NCI-H1436 (cell line): ENCODE measurements at regions not wholly inside any gene's neighbourhood (a gene's known extent, or its start where the extent isn't known, plus 50 kb on each side); places are given as distances from the start of the nearest gene placed in this dataset.
"Not testable (repeated sequence)": the region's sequence is repeated elsewhere in the genome, so short reads cannot be mapped to it uniquely, and the experiment has no call there.

Source experiments
- DNase-seq: peaks from one replicate; lab custom pipeline; 2025; lab: John Stamatoyannopoulos, UW

- DNase-seq, result not testable (repeated sequence)
These were observed 69.5 kb downstream of the NPIPA7 start for GRCh38 chr16:16448423-16448822.

- DNase-seq, result not testable (repeated sequence)
These were observed 70.8 kb downstream of the NPIPA7 start for GRCh38 chr16:16449712-16450237.

- not testable (repeated sequence) for DNase-seq
These were observed 72.9 kb downstream of the NPIPA7 start for GRCh38 chr16:16451721-16452410.

- DNase-seq, result not testable (repeated sequence)
These were observed 79.6 kb downstream of the NPIPA7 start for GRCh38 chr16:16458579-16458978.

- not testable (repeated sequence) for DNase-seq
These were observed 84.9 kb downstream of the NPIPA7 start for GRCh38 chr16:16463792-16464191.

- not testable (repeated sequence) for DNase-seq
These were observed 110.0 kb downstream of the NPIPA7 start for GRCh38 chr16:16488919-16489318.

GRCh38 chr16:16489466-16489865, 110.5 kb downstream of the NPIPA7 start:
- not testable (repeated sequence) for DNase-seq

- DNase-seq, result not testable (repeated sequence)
These were observed 115.2 kb downstream of the NPIPA7 start for GRCh38 chr16:16494114-16494513.

- DNase-seq, result not testable (repeated sequence)
These were observed 116.1 kb downstream of the NPIPA7 start for GRCh38 chr16:16494998-16495397.

- not testable (repeated sequence) for DNase-seq
These were observed 120.9 kb downstream of the NPIPA7 start for GRCh38 chr16:16499875-16500274.

- DNase-seq, result not testable (repeated sequence)
These were observed 128.1 kb downstream of the NPIPA7 start for GRCh38 chr16:16507041-16507440.

- DNase-seq, result not testable (repeated sequence)
These were observed 129.4 kb downstream of the NPIPA7 start for GRCh38 chr16:16508344-16508743.

- DNase-seq, result not testable (repeated sequence)
These were observed 140.5 kb downstream of the NPIPA7 start for GRCh38 chr16:16519395-16519794.

- not testable (repeated sequence) for DNase-seq
These were observed 142.5 kb downstream of the NPIPA7 start for GRCh38 chr16:16521239-16522002.

GRCh38 chr16:16526998-16527397, 148.1 kb downstream of the NPIPA7 start:
- DNase-seq, result not testable (repeated sequence)

- DNase-seq, result not testable (repeated sequence)
These were observed 151.8 kb downstream of the NPIPA7 start for GRCh38 chr16:16530744-16531143.

- not testable (repeated sequence) for DNase-seq
These were observed 156.6 kb downstream of the NPIPA7 start for GRCh38 chr16:16535565-16535964.

- not testable (repeated sequence) for DNase-seq
These were observed 157.2 kb downstream of the NPIPA7 start for GRCh38 chr16:16536151-16536550.

- not testable (repeated sequence) for DNase-seq
These were observed 170.8 kb downstream of the NPIPA7 start for GRCh38 chr16:16549710-16550109.

GRCh38 chr16:16550824-16551223, 171.9 kb downstream of the NPIPA7 start:
- DNase-seq, result not testable (repeated sequence)

GRCh38 chr16:16552819-16553340, 173.9 kb downstream of the NPIPA7 start:
- DNase-seq, result not testable (repeated sequence)

- not testable (repeated sequence) for DNase-seq
These were observed 180.3 kb downstream of the NPIPA7 start for GRCh38 chr16:16559179-16559740.
